HFFc6 (cell line): ENCODE measurements at regions not wholly inside any gene's neighbourhood (a gene's known extent, or its start where the extent isn't known, plus 50 kb on each side); places are given as distances from the start of the nearest gene placed in this dataset.

Experiments used
- DNase-seq: peaks from one replicate; pipeline ENCODE4 v3.0.0-alpha.2; 2018
- H3K27ac Mint-ChIP-seq: 2 replicates; pipeline ENCODE4 v1.8.0; 2020; ENCODE audit warnings: mild to moderate bottlenecking, mixed read lengths
- H3K27me3 Mint-ChIP-seq: 2 replicates; pipeline ENCODE4 v1.8.0; 2021; ENCODE audit warnings: mild to moderate bottlenecking, moderate library complexity, mixed read lengths; ENCODE audit not compliant: insufficient read depth
- H3K36me3 Mint-ChIP-seq: 2 replicates; pipeline ENCODE4 v1.8.0; 2021; ENCODE audit warnings: low read depth, mixed read lengths
- H3K4me1 Mint-ChIP-seq: 2 replicates; pipeline ENCODE4 v1.8.0; 2020; ENCODE audit warnings: low read depth, mixed read lengths
- H3K4me3 Mint-ChIP-seq: 2 replicates; pipeline ENCODE4 v1.8.0; 2020; ENCODE audit warnings: mild to moderate bottlenecking, moderate library complexity, mixed read lengths
- H3K9me3 Mint-ChIP-seq: 2 replicates; pipeline ENCODE4 v1.8.0; 2020; ENCODE audit warnings: mild to moderate bottlenecking, mixed read lengths
- CTCF ChIP-seq: fragments of 200-600 bp; sonication (generic); IDR thresholded peaks from 2 replicates; pipeline ENCODE4 v1.5.0; 2021; ENCODE audit warnings: antibody characterized with exemption, mild to moderate bottlenecking

GRCh38 chr13:30078059-30078458 is 227.6 kb upstream of the UBL3 start:
- no peak for TF ChIP-seq CTCF
- H3K27me3 Mint-ChIP-seq = peaks cover 9% of the 10 kb centered on the region
- H3K36me3 Mint-ChIP-seq = no peaks in the 10 kb centered on the region
- DNase-seq = no peak
- no peaks in the 10 kb centered on the region for H3K4me1 Mint-ChIP-seq
- H3K4me3 Mint-ChIP-seq = no peak overlapping the region
- H3K27ac Mint-ChIP-seq = no peak overlapping the region
- peaks cover 6% of the 10 kb centered on the region; the same call in 1 of the 2 replicates for H3K9me3 Mint-ChIP-seq

GRCh38 chr13:30077240-30077735 is 226.9 kb upstream of the UBL3 start:
- DNase-seq = no peak
- no peak for TF ChIP-seq CTCF
- H3K27ac Mint-ChIP-seq = no peak overlapping the region
- peaks cover 5% of the 10 kb centered on the region for H3K27me3 Mint-ChIP-seq
- no peaks in the 10 kb centered on the region for H3K36me3 Mint-ChIP-seq
- no peak overlapping the region for H3K4me3 Mint-ChIP-seq
- peaks cover 6% of the 10 kb centered on the region; the same call in 1 of the 2 replicates for H3K9me3 Mint-ChIP-seq
- H3K4me1 Mint-ChIP-seq = peaks cover 6% of the 10 kb centered on the region; the same call in 1 of the 2 replicates

- Mint-ChIP-seq H3K4me3 (no peak overlapping the region), H3K27me3 (peaks cover 2% of the 10 kb centered on the region), H3K36me3 (no peaks in the 10 kb centered on the region), H3K4me1 (peaks cover 13% of the 10 kb centered on the region; the same call in 1 of the 2 replicates), H3K27ac (no peak overlapping the region), H3K9me3 (no peaks in the 10 kb centered on the region; the same call in 1 of the 2 replicates)
- no peak for DNase-seq
- no peak for TF ChIP-seq CTCF
Observed at GRCh38 chr13:30074955-30075614, 224.7 kb upstream of the UBL3 start.

- H3K4me3 Mint-ChIP-seq = no peak overlapping the region
- DNase-seq = no peak
- peaks cover 14% of the 10 kb centered on the region; the same call in 1 of the 2 replicates for H3K4me1 Mint-ChIP-seq
- H3K9me3 Mint-ChIP-seq = no peaks in the 10 kb centered on the region
- no peaks in the 10 kb centered on the region for H3K36me3 Mint-ChIP-seq
- TF ChIP-seq CTCF = no peak
- H3K27me3 Mint-ChIP-seq = peaks cover 2% of the 10 kb centered on the region
- no peak overlapping the region for H3K27ac Mint-ChIP-seq
Observed at GRCh38 chr13:30074431-30074830, 224.0 kb upstream of the UBL3 start.

GRCh38 chr13:30072818-30073186 is 222.4 kb upstream of the UBL3 start:
- Mint-ChIP-seq H3K9me3 (no peaks in the 10 kb centered on the region), H3K27me3 (peaks cover 2% of the 10 kb centered on the region), H3K4me1 (peaks cover 14% of the 10 kb centered on the region; the same call in 1 of the 2 replicates), H3K4me3 (no peak overlapping the region), H3K27ac (no peak overlapping the region), H3K36me3 (no peaks in the 10 kb centered on the region)
- TF ChIP-seq CTCF = no peak
- DNase-seq = no peak
